ENCODE measurements at regions not wholly inside any gene's neighbourhood (a gene's known extent, or its start where the extent isn't known, plus 50 kb on each side); places are given as distances from the start of the nearest gene placed in this dataset.

- Histone ChIP-seq H3K4me3 (ENCODE audit: low read length) (no peak overlapping the region), H3K9ac (ENCODE audit: low read length) (no peak overlapping the region), H3K36me3 (ENCODE audit: control insufficient read depth, insufficient read depth, low read length) (no peaks in the 10 kb centered on the region), H3K27me3 (ENCODE audit: control insufficient read depth, insufficient read depth, low read length) (no peaks in the 10 kb centered on the region), H3K4me1 (ENCODE audit: control insufficient read depth, insufficient read depth, low read length) (no peaks in the 10 kb centered on the region), H3K9me3 (ENCODE audit: control insufficient read depth, low read length) (no peaks in the 10 kb centered on the region)
Measured at GRCh38 chr1:193562121-193562520, 375.7 kb upstream of the B3GALT2 start.

GRCh38 chr1:193558491-193559028, 372.1 kb upstream of the B3GALT2 start:
- Histone ChIP-seq H3K4me1 (ENCODE audit: control insufficient read depth, insufficient read depth, low read length) (no peaks in the 10 kb centered on the region), H3K36me3 (ENCODE audit: control insufficient read depth, insufficient read depth, low read length) (no peaks in the 10 kb centered on the region), H3K9ac (ENCODE audit: low read length) (no peak overlapping the region), H3K9me3 (ENCODE audit: control insufficient read depth, low read length) (no peaks in the 10 kb centered on the region), H3K4me3 (ENCODE audit: low read length) (no peak overlapping the region), H3K27me3 (ENCODE audit: control insufficient read depth, insufficient read depth, low read length) (no peaks in the 10 kb centered on the region)

- no peak overlapping the region for H3K4me3 ChIP-seq (ENCODE audit: low read length)
- no peaks in the 10 kb centered on the region for H3K36me3 ChIP-seq (ENCODE audit: control insufficient read depth, insufficient read depth, low read length)
- no peaks in the 10 kb centered on the region for H3K4me1 ChIP-seq (ENCODE audit: control insufficient read depth, insufficient read depth, low read length)
- no peaks in the 10 kb centered on the region for H3K9me3 ChIP-seq (ENCODE audit: control insufficient read depth, low read length)
- H3K9ac ChIP-seq (ENCODE audit: low read length) = no peak overlapping the region
- H3K27me3 ChIP-seq (ENCODE audit: control insufficient read depth, insufficient read depth, low read length) = no peaks in the 10 kb centered on the region
Measured at GRCh38 chr1:193555662-193556441, 369.4 kb upstream of the B3GALT2 start.

GRCh38 chr1:193553564-193553963, 367.2 kb upstream of the B3GALT2 start:
- H3K27me3 ChIP-seq (ENCODE audit: control insufficient read depth, insufficient read depth, low read length) = no peaks in the 10 kb centered on the region
- H3K4me3 ChIP-seq (ENCODE audit: low read length) = no peak overlapping the region
- no peaks in the 10 kb centered on the region for H3K4me1 ChIP-seq (ENCODE audit: control insufficient read depth, insufficient read depth, low read length)
- H3K9me3 ChIP-seq (ENCODE audit: control insufficient read depth, low read length) = no peaks in the 10 kb centered on the region
- no peak overlapping the region for H3K9ac ChIP-seq (ENCODE audit: low read length)
- H3K36me3 ChIP-seq (ENCODE audit: control insufficient read depth, insufficient read depth, low read length) = no peaks in the 10 kb centered on the region

- H3K4me3 ChIP-seq (ENCODE audit: low read length) = no peak overlapping the region
- no peaks in the 10 kb centered on the region for H3K36me3 ChIP-seq (ENCODE audit: control insufficient read depth, insufficient read depth, low read length)
- no peaks in the 10 kb centered on the region for H3K4me1 ChIP-seq (ENCODE audit: control insufficient read depth, insufficient read depth, low read length)
- no peaks in the 10 kb centered on the region for H3K27me3 ChIP-seq (ENCODE audit: control insufficient read depth, insufficient read depth, low read length)
- H3K9ac ChIP-seq (ENCODE audit: low read length) = no peak overlapping the region
- no peaks in the 10 kb centered on the region for H3K9me3 ChIP-seq (ENCODE audit: control insufficient read depth, low read length)
Measured at GRCh38 chr1:193552274-193552673, 365.9 kb upstream of the B3GALT2 start.

DNA sequence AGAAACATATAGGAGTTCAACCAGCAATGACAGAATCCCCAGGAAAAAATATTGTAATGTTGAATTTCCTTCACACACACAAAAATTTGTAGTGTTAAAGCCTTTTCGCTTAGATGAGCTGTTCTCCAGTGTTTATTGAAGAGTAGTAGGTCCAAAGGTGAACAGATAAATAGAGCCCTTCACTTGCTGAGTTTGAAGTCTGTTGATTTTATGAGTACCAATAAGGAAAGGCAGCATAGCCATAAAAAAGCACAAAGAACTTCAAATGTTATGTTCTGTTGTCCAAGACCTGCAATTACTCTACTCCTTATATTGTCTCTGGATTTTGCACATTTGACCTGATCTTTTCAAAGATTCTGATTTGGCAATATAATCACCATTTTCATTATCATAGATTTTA, 362.7 kb upstream of the B3GALT2 start:
- Histone ChIP-seq H3K27me3 (ENCODE audit: control insufficient read depth, insufficient read depth, low read length) (no peaks in the 10 kb centered on the region), H3K4me3 (ENCODE audit: low read length) (no peak overlapping the region), H3K9me3 (ENCODE audit: control insufficient read depth, low read length) (no peaks in the 10 kb centered on the region), H3K36me3 (ENCODE audit: control insufficient read depth, insufficient read depth, low read length) (no peaks in the 10 kb centered on the region), H3K9ac (ENCODE audit: low read length) (no peak overlapping the region), H3K4me1 (ENCODE audit: control insufficient read depth, insufficient read depth, low read length) (no peaks in the 10 kb centered on the region)

DNA sequence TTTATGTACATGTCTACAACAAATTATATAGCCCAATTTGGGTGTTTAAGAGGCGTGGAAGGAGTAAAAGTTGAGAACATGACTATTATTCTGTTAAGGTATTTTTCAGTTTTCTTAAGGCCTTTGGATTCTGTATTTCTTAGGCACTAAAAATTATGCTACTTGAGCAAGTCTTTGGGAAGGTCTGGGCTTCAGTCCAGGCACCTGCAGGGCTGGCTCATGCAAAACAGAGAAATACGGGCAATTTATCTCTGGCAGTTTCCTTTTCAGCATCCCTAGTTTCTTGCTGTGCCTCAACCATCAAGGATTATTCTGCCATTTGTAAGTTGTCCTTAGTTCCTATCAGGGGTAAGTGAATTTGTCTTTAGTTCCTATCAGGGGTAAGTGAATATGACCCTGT, 358.8 kb upstream of the B3GALT2 start:
- Histone ChIP-seq H3K4me3 (ENCODE audit: low read length) (no peak overlapping the region), H3K9me3 (ENCODE audit: control insufficient read depth, low read length) (no peaks in the 10 kb centered on the region), H3K4me1 (ENCODE audit: control insufficient read depth, insufficient read depth, low read length) (no peaks in the 10 kb centered on the region), H3K36me3 (ENCODE audit: control insufficient read depth, insufficient read depth, low read length) (no peaks in the 10 kb centered on the region), H3K9ac (ENCODE audit: low read length) (no peak overlapping the region), H3K27me3 (ENCODE audit: control insufficient read depth, insufficient read depth, low read length) (no peaks in the 10 kb centered on the region)

DNA sequence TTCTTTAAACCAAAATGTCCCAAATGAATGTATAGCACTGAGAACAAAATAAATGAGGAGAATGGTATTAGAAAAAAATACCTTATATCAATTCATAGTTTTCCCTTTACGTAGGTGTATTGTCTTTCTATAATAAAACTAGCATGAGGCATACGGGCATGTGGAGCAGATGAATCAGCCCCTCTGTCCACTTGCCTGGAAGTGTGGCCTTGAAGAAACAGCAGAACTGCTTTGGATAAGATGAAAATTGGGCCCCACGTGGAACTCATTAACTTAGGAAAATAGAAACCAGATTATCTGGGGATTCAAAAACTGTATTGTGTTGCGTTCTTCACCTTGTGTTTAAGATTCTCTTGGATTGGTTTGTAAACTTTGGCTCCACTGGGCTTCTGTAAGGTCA, 356.8 kb upstream of the B3GALT2 start:
- no peak overlapping the region for H3K9ac ChIP-seq (ENCODE audit: low read length)
- H3K9me3 ChIP-seq (ENCODE audit: control insufficient read depth, low read length) = no peaks in the 10 kb centered on the region
- no peaks in the 10 kb centered on the region for H3K4me1 ChIP-seq (ENCODE audit: control insufficient read depth, insufficient read depth, low read length)
- no peak overlapping the region for H3K4me3 ChIP-seq (ENCODE audit: low read length)
- H3K27me3 ChIP-seq (ENCODE audit: control insufficient read depth, insufficient read depth, low read length) = no peaks in the 10 kb centered on the region
- no peaks in the 10 kb centered on the region for H3K36me3 ChIP-seq (ENCODE audit: control insufficient read depth, insufficient read depth, low read length)

GRCh38 chr1:193542690-193543089, 356.3 kb upstream of the B3GALT2 start:
- Histone ChIP-seq H3K27me3 (ENCODE audit: control insufficient read depth, insufficient read depth, low read length) (no peaks in the 10 kb centered on the region), H3K9me3 (ENCODE audit: control insufficient read depth, low read length) (no peaks in the 10 kb centered on the region), H3K36me3 (ENCODE audit: control insufficient read depth, insufficient read depth, low read length) (no peaks in the 10 kb centered on the region), H3K9ac (ENCODE audit: low read length) (no peak overlapping the region), H3K4me3 (ENCODE audit: low read length) (no peak overlapping the region), H3K4me1 (ENCODE audit: control insufficient read depth, insufficient read depth, low read length) (no peaks in the 10 kb centered on the region)

GRCh38 chr1:193540511-193540910, 354.1 kb upstream of the B3GALT2 start:
- Histone ChIP-seq H3K4me1 (ENCODE audit: control insufficient read depth, insufficient read depth, low read length) (no peaks in the 10 kb centered on the region), H3K9me3 (ENCODE audit: control insufficient read depth, low read length) (no peaks in the 10 kb centered on the region), H3K27me3 (ENCODE audit: control insufficient read depth, insufficient read depth, low read length) (no peaks in the 10 kb centered on the region), H3K36me3 (ENCODE audit: control insufficient read depth, insufficient read depth, low read length) (no peaks in the 10 kb centered on the region), H3K9ac (ENCODE audit: low read length) (no peak overlapping the region), H3K4me3 (ENCODE audit: low read length) (no peak overlapping the region)

DNA sequence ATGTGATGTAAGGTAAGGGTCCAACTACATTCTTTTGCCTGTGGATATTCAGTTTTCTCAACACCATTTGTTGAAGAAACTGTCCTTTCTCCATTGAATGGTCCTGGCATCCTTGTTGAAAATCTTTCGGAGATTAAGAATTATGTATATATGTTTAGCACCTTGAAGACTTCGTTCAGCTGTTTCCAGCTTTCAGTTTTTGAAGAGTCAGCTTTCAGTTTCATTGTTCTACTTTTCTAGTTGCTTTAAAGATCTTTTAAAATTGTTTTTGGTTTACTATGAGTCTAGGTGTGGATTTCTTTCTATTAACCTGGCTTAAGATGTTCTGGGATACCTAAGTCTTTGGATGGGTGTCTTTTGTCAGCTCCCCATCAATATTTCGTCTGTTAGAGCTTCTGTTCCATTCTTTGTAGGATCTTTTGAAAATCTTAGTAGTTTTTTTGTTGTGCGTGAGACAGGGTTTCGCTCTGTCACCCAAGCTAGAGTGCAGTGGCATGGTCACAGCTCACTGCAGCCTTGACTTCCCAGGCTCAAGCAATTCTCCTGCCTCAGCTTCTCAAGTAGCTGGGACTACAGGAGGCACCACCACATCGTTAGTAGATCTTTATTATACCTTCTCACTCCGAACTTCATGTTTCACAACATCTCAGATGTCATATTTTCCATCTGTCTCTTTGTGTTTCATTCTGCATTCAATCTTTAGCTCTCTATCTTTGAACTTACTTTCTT, 353.5 kb upstream of the B3GALT2 start:
- Histone ChIP-seq H3K9me3 (ENCODE audit: control insufficient read depth, low read length) (no peaks in the 10 kb centered on the region), H3K27me3 (ENCODE audit: control insufficient read depth, insufficient read depth, low read length) (no peaks in the 10 kb centered on the region), H3K36me3 (ENCODE audit: control insufficient read depth, insufficient read depth, low read length) (no peaks in the 10 kb centered on the region), H3K4me1 (ENCODE audit: control insufficient read depth, insufficient read depth, low read length) (no peaks in the 10 kb centered on the region), H3K9ac (ENCODE audit: low read length) (no peak overlapping the region), H3K4me3 (ENCODE audit: low read length) (no peak overlapping the region)

DNA sequence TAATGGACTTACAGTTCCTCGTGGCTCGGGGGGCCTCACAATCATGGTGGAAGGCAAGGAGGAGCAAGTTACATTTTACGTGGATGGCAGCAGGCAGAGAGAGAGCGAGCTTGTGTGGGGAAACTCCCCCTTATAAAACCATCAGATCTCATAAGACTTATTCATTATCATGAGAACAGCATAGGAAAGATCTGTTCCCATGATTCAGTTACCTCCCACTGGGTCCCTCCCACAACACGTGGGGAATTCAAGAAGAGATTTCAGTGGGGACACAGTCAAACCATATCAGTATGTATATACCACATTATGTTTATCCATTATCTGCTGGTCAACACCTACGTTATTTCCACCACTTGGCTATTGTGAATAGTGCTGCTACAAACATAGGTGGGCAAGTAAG, 352.3 kb upstream of the B3GALT2 start:
- Histone ChIP-seq H3K9ac (ENCODE audit: low read length) (no peak overlapping the region), H3K27me3 (ENCODE audit: control insufficient read depth, insufficient read depth, low read length) (no peaks in the 10 kb centered on the region), H3K9me3 (ENCODE audit: control insufficient read depth, low read length) (no peaks in the 10 kb centered on the region), H3K36me3 (ENCODE audit: control insufficient read depth, insufficient read depth, low read length) (no peaks in the 10 kb centered on the region), H3K4me3 (ENCODE audit: low read length) (no peak overlapping the region), H3K4me1 (ENCODE audit: control insufficient read depth, insufficient read depth, low read length) (no peaks in the 10 kb centered on the region)
